Brain microvascular endothelial cell (primary cell): ENCODE measurements at regions not wholly inside any gene's neighbourhood (a gene's known extent, or its start where the extent isn't known, plus 50 kb on each side); places are given as distances from the start of the nearest gene placed in this dataset.

Experiments used
- DNase-seq: peaks from one replicate; pipeline ENCODE4 v3.0.0-alpha.2; 2020
- H3K27ac ChIP-seq: fragments of 250-450 bp; sonication (Bioruptor Pico); 2 replicates; pipeline ENCODE4 v1.5.1; 2020; ENCODE audit warnings: mild to moderate bottlenecking, moderate library complexity
- H3K27me3 ChIP-seq: fragments of 250-450 bp; sonication (Bioruptor Pico); replicated peaks from 2 replicates; pipeline ENCODE4 v1.5.1; 2020; ENCODE audit warnings: mild to moderate bottlenecking
- H3K36me3 ChIP-seq: fragments of 250-450 bp; sonication (Bioruptor Pico); replicated peaks from 2 replicates; pipeline ENCODE4 v1.5.1; 2020; ENCODE audit warnings: mild to moderate bottlenecking
- H3K4me3 ChIP-seq: 2 replicates; pipeline ENCODE4 v1.5.1; 2011; ENCODE audit warnings: low read depth, mild to moderate bottlenecking, control low read depth, low read length, moderate library complexity
- CTCF ChIP-seq: IDR thresholded peaks from 2 replicates; pipeline ENCODE4 v1.5.1; 2011; ENCODE audit warnings: low read depth, mild to moderate bottlenecking, moderate library complexity, low read length, control low read depth, inconsistent platforms; ENCODE audit errors: missing control alignments
- in situ Hi-C: cut with HindIII; loops from 2 replicates; pipeline ENCODE4 v1.10.0; 2017; ENCODE audit warnings: low sequenced_read_pairs, low pct_ligation_motif_present

- no peaks in the 10 kb centered on the region for H3K27me3 ChIP-seq
- in situ Hi-C loops, result no loop called here
- no peaks in the 10 kb centered on the region for H3K36me3 ChIP-seq
- H3K27ac ChIP-seq, result no peak overlapping the region
- TF ChIP-seq CTCF, result no peak
- H3K4me3 ChIP-seq, result no peak overlapping the region
- DNase-seq, result no peak
Measured at GRCh38 chr13:63516124-63516523, 2100.5 kb upstream of the PCDH20 start.

- H3K27ac ChIP-seq, result no peak overlapping the region
- no peak for TF ChIP-seq CTCF
- DNase-seq, result no peak
- in situ Hi-C loops, result no loop called here
- H3K27me3 ChIP-seq, result no peaks in the 10 kb centered on the region
- H3K4me3 ChIP-seq, result no peak overlapping the region
- H3K36me3 ChIP-seq, result no peaks in the 10 kb centered on the region
Measured at GRCh38 chr13:63514886-63515285, 2099.2 kb upstream of the PCDH20 start.

- in situ Hi-C loops, result no loop called here
- H3K36me3 ChIP-seq, result no peaks in the 10 kb centered on the region
- no peak for TF ChIP-seq CTCF
- no peak overlapping the region for H3K27ac ChIP-seq
- H3K27me3 ChIP-seq, result no peaks in the 10 kb centered on the region
- DNase-seq, result no peak
- no peak overlapping the region for H3K4me3 ChIP-seq
Measured at GRCh38 chr13:63512095-63512494, 2096.4 kb upstream of the PCDH20 start.

- no peak overlapping the region for H3K4me3 ChIP-seq
- no peak for TF ChIP-seq CTCF
- H3K36me3 ChIP-seq, result no peaks in the 10 kb centered on the region
- in situ Hi-C loops, result no loop called here
- no peak overlapping the region for H3K27ac ChIP-seq
- no peaks in the 10 kb centered on the region for H3K27me3 ChIP-seq
- no peak for DNase-seq
Measured at GRCh38 chr13:63501702-63502101, 2086.1 kb upstream of the PCDH20 start.

- Histone ChIP-seq H3K4me3 (no peak overlapping the region), H3K27me3 (no peaks in the 10 kb centered on the region), H3K27ac (no peak overlapping the region), H3K36me3 (no peaks in the 10 kb centered on the region)
- TF ChIP-seq CTCF, result no peak
- in situ Hi-C loops, result no loop called here
- no peak for DNase-seq
Measured at GRCh38 chr13:63497601-63498000, 2082.0 kb upstream of the PCDH20 start.

- Histone ChIP-seq H3K27ac (no peak overlapping the region), H3K27me3 (no peaks in the 10 kb centered on the region), H3K4me3 (no peak overlapping the region), H3K36me3 (no peaks in the 10 kb centered on the region)
- in situ Hi-C loops, result no loop called here
- no peak for TF ChIP-seq CTCF
- no peak for DNase-seq
Measured at GRCh38 chr13:63492604-63493003, 2077.0 kb upstream of the PCDH20 start.
